ENCODE measurements at regions not wholly inside any gene's neighbourhood (a gene's known extent, or its start where the extent isn't known, plus 50 kb on each side); places are given as distances from the start of the nearest gene placed in this dataset.

DNA sequence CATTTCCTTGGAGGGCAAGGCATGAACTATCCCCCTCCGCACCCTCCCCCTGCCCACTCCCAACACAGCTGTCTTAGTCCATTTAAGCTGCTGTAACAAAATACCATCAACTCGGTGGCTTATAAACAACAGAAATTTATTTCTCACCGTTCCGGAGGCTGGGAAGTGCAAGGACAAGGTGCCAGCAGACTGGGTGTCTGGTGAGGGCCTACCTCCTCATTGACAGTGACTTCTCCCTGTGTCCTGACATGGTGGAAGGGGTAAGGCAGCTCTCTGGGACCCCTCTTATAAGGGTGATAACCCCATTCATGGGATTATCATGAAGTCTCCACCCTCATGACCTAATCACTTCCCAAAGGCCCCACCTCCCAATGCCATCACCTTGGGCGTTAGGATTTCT, 114.3 kb upstream of the MAFB start:
- TF ChIP-seq, protein P1, sequence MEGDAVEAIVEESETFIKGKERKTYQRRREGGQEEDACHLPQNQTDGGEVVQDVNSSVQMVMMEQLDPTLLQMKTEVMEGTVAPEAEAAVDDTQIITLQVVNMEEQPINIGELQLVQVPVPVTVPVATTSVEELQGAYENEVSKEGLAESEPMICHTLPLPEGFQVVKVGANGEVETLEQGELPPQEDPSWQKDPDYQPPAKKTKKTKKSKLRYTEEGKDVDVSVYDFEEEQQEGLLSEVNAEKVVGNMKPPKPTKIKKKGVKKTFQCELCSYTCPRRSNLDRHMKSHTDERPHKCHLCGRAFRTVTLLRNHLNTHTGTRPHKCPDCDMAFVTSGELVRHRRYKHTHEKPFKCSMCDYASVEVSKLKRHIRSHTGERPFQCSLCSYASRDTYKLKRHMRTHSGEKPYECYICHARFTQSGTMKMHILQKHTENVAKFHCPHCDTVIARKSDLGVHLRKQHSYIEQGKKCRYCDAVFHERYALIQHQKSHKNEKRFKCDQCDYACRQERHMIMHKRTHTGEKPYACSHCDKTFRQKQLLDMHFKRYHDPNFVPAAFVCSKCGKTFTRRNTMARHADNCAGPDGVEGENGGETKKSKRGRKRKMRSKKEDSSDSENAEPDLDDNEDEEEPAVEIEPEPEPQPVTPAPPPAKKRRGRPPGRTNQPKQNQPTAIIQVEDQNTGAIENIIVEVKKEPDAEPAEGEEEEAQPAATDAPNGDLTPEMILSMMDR (IDR thresholded peaks at IDR 0.05; ENCODE audit: poor library complexity) = no peak
- TF ChIP-seq EZH2 (IDR thresholded peaks at IDR 0.05; ENCODE audit: borderline replicate concordance) (no peak), EZH2phosphoT487 (IDR thresholded peaks at IDR 0.05; ENCODE audit: low read depth, severe bottlenecking, unreplicated experiment) (no peak)

All from hepatocyte (in vitro differentiated cells).